ENCODE measurements at regions not wholly inside any gene's neighbourhood (a gene's known extent, or its start where the extent isn't known, plus 50 kb on each side); places are given as distances from the start of the nearest gene placed in this dataset.

GRCh38 chr5:101608322-101608721 is 687.8 kb downstream of the SLCO4C1 start:
- TF ChIP-seq, protein P1, sequence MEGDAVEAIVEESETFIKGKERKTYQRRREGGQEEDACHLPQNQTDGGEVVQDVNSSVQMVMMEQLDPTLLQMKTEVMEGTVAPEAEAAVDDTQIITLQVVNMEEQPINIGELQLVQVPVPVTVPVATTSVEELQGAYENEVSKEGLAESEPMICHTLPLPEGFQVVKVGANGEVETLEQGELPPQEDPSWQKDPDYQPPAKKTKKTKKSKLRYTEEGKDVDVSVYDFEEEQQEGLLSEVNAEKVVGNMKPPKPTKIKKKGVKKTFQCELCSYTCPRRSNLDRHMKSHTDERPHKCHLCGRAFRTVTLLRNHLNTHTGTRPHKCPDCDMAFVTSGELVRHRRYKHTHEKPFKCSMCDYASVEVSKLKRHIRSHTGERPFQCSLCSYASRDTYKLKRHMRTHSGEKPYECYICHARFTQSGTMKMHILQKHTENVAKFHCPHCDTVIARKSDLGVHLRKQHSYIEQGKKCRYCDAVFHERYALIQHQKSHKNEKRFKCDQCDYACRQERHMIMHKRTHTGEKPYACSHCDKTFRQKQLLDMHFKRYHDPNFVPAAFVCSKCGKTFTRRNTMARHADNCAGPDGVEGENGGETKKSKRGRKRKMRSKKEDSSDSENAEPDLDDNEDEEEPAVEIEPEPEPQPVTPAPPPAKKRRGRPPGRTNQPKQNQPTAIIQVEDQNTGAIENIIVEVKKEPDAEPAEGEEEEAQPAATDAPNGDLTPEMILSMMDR (IDR thresholded peaks at IDR 0.05; ENCODE audit: insufficient read depth, low read length) = no peak
- TF ChIP-seq GABPA (IDR thresholded peaks at IDR 0.05; ENCODE audit: low read depth) (no peak), POLR2AphosphoS5 (IDR thresholded peaks at IDR 0.05; ENCODE audit: low read depth) (no peak), SPI1 (IDR thresholded peaks at IDR 0.05; ENCODE audit: borderline replicate concordance, low read depth) (no peak)
